K562 (cell line): ENCODE measurements at regions not wholly inside any gene's neighbourhood (a gene's known extent, or its start where the extent isn't known, plus 50 kb on each side); places are given as distances from the start of the nearest gene placed in this dataset.

Experiments
- ATAC-seq: fragments of 200-7000 bp; cut with Tn5 transposase; 3 replicates; pipeline ENCODE4 v1.9.1; 2020; ENCODE audit warnings: moderate library complexity
- BruUV-seq: library from RNA; stranded (reverse); fragments of 400-500 nt; replicated peaks from 2 replicates; lab custom pipeline; 2021; lab: Mats Ljungman, UMichigan
- CTCF ChIA-PET: fragments of 300-600 bp; formaldehyde crosslinking; extraction: SDS; loops from one replicate; lab custom pipeline; 2021; ENCODE audit warnings: low intra/inter-chr PET ratio; lab: Yijun Ruan, JAX
- POLR2A ChIA-PET: fragments of 300-600, 350-650 bp; sonication (Branson Sonifier 250); formaldehyde crosslinking; extraction: SDS; loops from one replicate; lab custom pipeline; 2021; ENCODE audit warnings: antibody characterized with exemption, inconsistent platforms; lab: Yijun Ruan, JAX
- DNase-seq, 4 experiments: peaks; one replicate each; pipeline versions ENCODE4 v3.0.0 to v3.0.0-alpha.2; 2011 to 2018; ENCODE audit warnings: low spot score in 3 of 4, mixed read lengths in 3 of 4; ENCODE audit errors: extremely low read depth in 1 of 4
- FAIRE-seq: peaks from 2 replicates; lab custom pipeline; 2011; peaks lifted over from hg19 to GRCh38; lab: Jason Lieb, UNC
- H2AFZ ChIP-seq: 2 replicates; pipeline ENCODE4 v1.6.0; 2011; ENCODE audit warnings: low read depth, low read length, control low read depth, inconsistent platforms
- H3K27ac ChIP-seq: fragments of 200-600 bp; 3 replicates; pipeline ENCODE4 v1.8.0; 2011; ENCODE audit warnings: low read depth, mild to moderate bottlenecking, control low read depth, inconsistent platforms, low read length, moderate library complexity, mixed read lengths; ENCODE audit errors: extremely low read depth
- H3K27me3 ChIP-seq, 2 experiments: fragments of 300-600 bp in 1 of 2; 2 replicates in 1 of 2; 3 replicates in 1 of 2; pipeline versions ENCODE4 v1.6.0 to v1.8.0; 2011; ENCODE audit warnings: inconsistent platforms in 2 of 2, low read length in 2 of 2, mild to moderate bottlenecking in 1 of 2, mixed read lengths in 1 of 2, moderate library complexity in 1 of 2; ENCODE audit not compliant: control insufficient read depth in 2 of 2, insufficient read depth in 2 of 2
- H3K36me3 ChIP-seq: fragments of 300-600 bp; 3 replicates; pipeline ENCODE4 v1.8.0; 2011; ENCODE audit warnings: mild to moderate bottlenecking, low read length, inconsistent platforms; ENCODE audit not compliant: control insufficient read depth, insufficient read depth
- H3K4me1 ChIP-seq, 2 experiments: fragments of 200-600 bp in 1 of 2; replicated peaks in 1 of 2; 2 replicates in 1 of 2; 3 replicates in 1 of 2; pipeline versions ENCODE4 v1.5.1 to v1.8.0; 2011; ENCODE audit warnings: inconsistent platforms in 2 of 2, low read length in 2 of 2, mild to moderate bottlenecking in 1 of 2, mixed read lengths in 1 of 2, moderate library complexity in 1 of 2; ENCODE audit not compliant: control insufficient read depth in 2 of 2, insufficient read depth in 2 of 2
- H3K4me2 ChIP-seq: 2 replicates; pipeline ENCODE4 v1.6.1; 2011; ENCODE audit warnings: low read length, control low read depth, inconsistent platforms, mixed read lengths; ENCODE audit not compliant: insufficient read depth
- H3K4me3 ChIP-seq: fragments of 200-600 bp; sonication (generic), shearing (Covaris generic); 2 replicates; pipeline ENCODE4 v1.5.1; 2016; ENCODE audit warnings: control low read depth, inconsistent platforms
- H3K79me2 ChIP-seq: fragments of 200-600 bp; 3 replicates; pipeline ENCODE4 v1.8.0; 2011; ENCODE audit warnings: low read length, inconsistent platforms; ENCODE audit not compliant: control insufficient read depth, insufficient read depth
- H3K9ac ChIP-seq, 2 experiments: 2 replicates each; pipeline versions ENCODE4 v1.6.0 to v1.6.1; 2011; ENCODE audit warnings: low read depth in 2 of 2, low read length in 2 of 2, control low read depth in 1 of 2, inconsistent platforms in 1 of 2, mild to moderate bottlenecking in 1 of 2, mixed read lengths in 1 of 2; ENCODE audit not compliant: insufficient read depth in 1 of 2
- H3K9me1 ChIP-seq: one replicate; pipeline ENCODE4 v1.6.0; 2011; ENCODE audit warnings: inconsistent platforms, mild to moderate bottlenecking, low read length, moderate library complexity; ENCODE audit not compliant: control insufficient read depth, insufficient read depth
- H3K9me3 ChIP-seq: replicated peaks from 2 replicates; pipeline ENCODE4 v1.5.1; 2011; ENCODE audit warnings: low read depth, low read length, inconsistent platforms; ENCODE audit not compliant: control insufficient read depth, insufficient read depth
- H4K20me1 ChIP-seq: replicated peaks from 2 replicates; pipeline ENCODE4 v1.6.1; 2011; ENCODE audit warnings: low read length, inconsistent platforms, mixed read lengths; ENCODE audit not compliant: control insufficient read depth, insufficient read depth
- ARID1B ChIP-seq: fragments of 450-650 bp; IDR thresholded peaks from 2 replicates; pipeline ENCODE4 v1.6.1; 2016; ENCODE audit warnings: antibody characterized with exemption, mild to moderate bottlenecking, inconsistent platforms
- BMI1 ChIP-seq: fragments of 150-350 bp; IDR thresholded peaks from 2 replicates; pipeline ENCODE4 v1.6.1; 2014; ENCODE audit warnings: low read length
- MCM5 ChIP-seq: fragments of 450-650 bp; IDR thresholded peaks from 2 replicates; pipeline ENCODE4 v1.6.1; 2016; ENCODE audit warnings: low read depth
- NELFE ChIP-seq: IDR thresholded peaks from 2 replicates; pipeline ENCODE4 v1.6.1; 2011; ENCODE audit warnings: mild to moderate bottlenecking; ENCODE audit not compliant: insufficient read depth, insufficient read length
- NONO ChIP-seq, 2 experiments: fragments of 200-400 bp in 1 of 2; fragments of 450-650 bp in 1 of 2; formaldehyde crosslinking in 1 of 2; IDR thresholded peaks; 2 replicates each; pipeline ENCODE4 v1.6.1; 2017; ENCODE audit warnings: low read depth in 2 of 2, mild to moderate bottlenecking in 2 of 2, moderate library complexity in 2 of 2, low read length in 1 of 2
- SMAD1 ChIP-seq: fragments of 150-350 bp; IDR thresholded peaks from 2 replicates; pipeline ENCODE4 v1.6.1; 2014; ENCODE audit warnings: low read length, low read depth; ENCODE audit not compliant: partially characterized antibody
- THRAP3 ChIP-seq: fragments of 450-650 bp; IDR thresholded peaks from 2 replicates; pipeline ENCODE4 v1.6.1; 2016; ENCODE audit warnings: mild to moderate bottlenecking, inconsistent platforms, borderline replicate concordance
- ZEB2 ChIP-seq: fragments of 450-650 bp; IDR thresholded peaks from 2 replicates; pipeline ENCODE4 v1.6.1; 2016
- ZNF57 ChIP-seq: fragments of 450-650 bp; formaldehyde crosslinking; IDR thresholded peaks from 2 replicates; pipeline ENCODE4 v1.4.0; 2020; ENCODE audit warnings: mild to moderate bottlenecking, moderate library complexity
- ZNF76 ChIP-seq: fragments of 250-450 bp; sonication (Bioruptor Pico); IDR thresholded peaks from 2 replicates; pipeline ENCODE4 v1.4.0; 2020; ENCODE audit warnings: mild to moderate bottlenecking, moderate library complexity, borderline replicate concordance
- WGBS: fragments of 100-300 bp; shearing (Covaris generic); methylation state at CpG from one replicate; pipeline ENCODE4 v1.1.6; 2016; ENCODE audit warnings: low coverage, mixed read lengths; ENCODE audit not compliant: insufficient coverage; ENCODE audit errors: missing lambda C conversion rate; 5-methylcytosine and 5-hydroxymethylcytosine counted together
- in situ Hi-C: fragments of 300-500 bp; cut with MboI; formaldehyde crosslinking; loops from 4 replicates; pipeline ENCODE4 v1.15.0; 2018; ENCODE audit warnings: inconsistent platforms, mixed read lengths
- intact Hi-C: fragments of 100-400 bp; cut with micrococcal nuclease; formaldehyde crosslinking; loops from 2 replicates; pipeline ENCODE4 v1.14.2; 2022

DNA sequence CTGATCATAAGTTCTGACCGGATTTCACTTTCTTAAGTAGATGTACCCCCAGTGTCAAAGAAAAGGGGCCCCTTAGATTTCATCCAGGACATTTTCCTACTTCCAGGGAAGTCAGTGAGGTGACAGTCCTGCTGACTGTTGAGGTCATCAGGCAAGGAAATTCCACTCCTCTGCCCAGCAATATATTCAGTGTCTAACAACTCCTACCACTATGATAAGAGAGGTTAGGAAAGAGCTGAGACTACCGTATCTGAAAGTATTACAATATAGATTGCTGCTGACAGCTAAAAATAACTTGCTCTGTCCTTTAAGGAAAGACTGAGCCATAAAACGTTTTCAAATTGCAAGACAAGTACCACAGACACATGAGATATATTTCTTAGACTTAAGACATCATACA is 325.1 kb downstream of the EFNB2 start:
- H3K9me3 ChIP-seq, result no peaks in the 10 kb centered on the region
- in situ Hi-C loops, result no loop called here

DNA sequence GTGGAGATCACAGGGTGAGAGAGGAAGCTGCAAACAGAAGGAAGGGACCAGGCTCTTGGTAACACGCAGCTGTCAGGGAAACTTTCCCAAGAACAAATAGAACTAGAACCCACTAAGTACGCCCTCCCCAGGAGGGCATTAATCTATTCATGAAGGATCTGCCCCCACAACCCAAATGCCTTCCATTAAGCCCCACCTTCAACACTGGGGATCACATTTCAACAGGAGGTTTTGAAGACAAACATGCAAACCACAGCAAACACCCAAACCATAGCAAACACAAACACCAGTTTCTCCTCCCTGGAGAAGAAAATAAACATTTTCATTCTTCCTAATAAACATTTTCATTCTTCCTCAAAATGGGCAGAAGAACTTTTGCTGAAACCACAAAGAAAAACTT is 329.6 kb downstream of the EFNB2 start:
- DNase-seq (no peak), FAIRE-seq (no peak), ATAC-seq (no peak)
- no peaks in the 10 kb centered on the region for H3K79me2 ChIP-seq
- WGBS, result 0% methylated on average over 2 of the region's 2 CpGs
- in situ Hi-C loops (no loop called here), intact Hi-C loops (no loop called here)
- POLR2A ChIA-PET, result no interaction called here
- no peaks in the 10 kb centered on the region for H3K27me3 ChIP-seq
- H3K4me3 ChIP-seq, result no peak overlapping the region
- no peaks in the 10 kb centered on the region for H3K36me3 ChIP-seq
- H4K20me1 ChIP-seq, result no peaks in the 10 kb centered on the region
- H3K27ac ChIP-seq, result no peak overlapping the region
- no peak overlapping the region for H3K4me2 ChIP-seq
- no peaks in the 10 kb centered on the region for H3K9me1 ChIP-seq
- H3K9ac ChIP-seq, result no peak overlapping the region
- BruUV-seq, result no TSS peak
- no peaks in the 10 kb centered on the region for H3K4me1 ChIP-seq
- TF ChIP-seq SMAD1 (no peak), ZNF57 (CRISPR knock-in tag) (no peak), THRAP3 (no peak), ZNF76 (CRISPR knock-in tag) (no peak)
- TF ChIP-seq, all 486 proteins: peak for 0
- Histone ChIP-seq H3K9me3 (no peaks in the 10 kb centered on the region), H2AFZ (no peak overlapping the region)
- CTCF ChIA-PET, result no interaction called here

More for the DNA sequence above, 325.1 kb downstream of the EFNB2 start:
- Histone ChIP-seq H3K27me3 (no peaks in the 10 kb centered on the region), H3K4me3 (no peak overlapping the region), H3K36me3 (no peaks in the 10 kb centered on the region), H3K27ac (no peak overlapping the region), H3K4me2 (no peak overlapping the region), H3K9ac (no peak overlapping the region), H3K79me2 (no peaks in the 10 kb centered on the region), H4K20me1 (no peaks in the 10 kb centered on the region), H3K9me1 (no peaks in the 10 kb centered on the region), H3K4me1 (no peaks in the 10 kb centered on the region), H2AFZ (no peak overlapping the region)
- ChIA-PET POLR2A (no interaction called here), CTCF (no interaction called here)
- TF ChIP-seq MCM5 (no peak), ARID1B (no peak), NELFE (no peak), ZEB2 (no peak), BMI1 (no peak), NONO (IDR thresholded peaks at IDR 0.05; ENCODE audit: low read depth in 2 of 2, low read length in 1 of 2) (no peak)
- DNase-seq (no peak), FAIRE-seq (no peak), ATAC-seq (no peak)
- WGBS, result 0% methylated on average over 3 of the region's 3 CpGs
- BruUV-seq, result no TSS peak
- intact Hi-C loops, result no loop called here
